ENCODE measurements at regions not wholly inside any gene's neighbourhood (a gene's known extent, or its start where the extent isn't known, plus 50 kb on each side); places are given as distances from the start of the nearest gene placed in this dataset.
A peak's percentile ranks its signal among the peaks of the same experiment; 100 is the strongest.
"Not testable (repeated sequence)": the region's sequence is repeated elsewhere in the genome, so short reads cannot be mapped to it uniquely, and the experiment has no call there.

- not testable (repeated sequence) for DNase-seq
These were observed 111.8 kb downstream of the SRGAP2 start for GRCh38 chr1:206314951-206315636.

- not testable (repeated sequence) for DNase-seq
These were observed 113.6 kb downstream of the SRGAP2 start for GRCh38 chr1:206316901-206317300.

DNA sequence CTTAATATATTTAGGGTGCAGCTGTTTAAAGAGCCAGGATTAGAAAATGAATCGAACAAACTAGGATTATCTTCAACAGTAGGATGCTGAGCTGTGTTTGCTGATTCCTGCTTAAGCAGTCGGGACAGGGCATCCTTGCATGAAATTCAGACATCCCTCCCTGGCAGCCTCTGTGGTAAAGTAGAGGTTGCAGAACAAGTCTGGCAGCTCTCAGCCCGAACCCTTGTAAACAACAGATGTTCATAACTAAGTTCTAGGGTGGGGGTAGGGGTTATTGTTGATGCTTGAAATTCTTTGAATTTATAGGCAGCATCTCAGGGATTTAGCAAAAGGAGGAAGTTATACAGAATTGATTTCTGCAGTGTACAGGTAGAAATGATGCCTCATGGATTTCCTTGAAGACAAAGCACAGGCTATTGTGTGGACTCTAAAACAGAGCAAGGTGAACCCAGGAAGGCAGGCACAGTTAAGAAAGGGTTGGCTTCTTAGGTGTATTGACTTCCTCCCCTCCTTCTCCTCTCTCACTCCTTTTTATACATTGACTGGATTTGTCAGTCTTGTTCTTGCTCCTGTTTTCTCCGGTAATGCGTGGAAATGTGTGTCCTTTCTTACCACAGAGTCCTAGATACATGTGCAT is 114.7 kb downstream of the SRGAP2 start:
- not testable (repeated sequence) for DNase-seq

DNA sequence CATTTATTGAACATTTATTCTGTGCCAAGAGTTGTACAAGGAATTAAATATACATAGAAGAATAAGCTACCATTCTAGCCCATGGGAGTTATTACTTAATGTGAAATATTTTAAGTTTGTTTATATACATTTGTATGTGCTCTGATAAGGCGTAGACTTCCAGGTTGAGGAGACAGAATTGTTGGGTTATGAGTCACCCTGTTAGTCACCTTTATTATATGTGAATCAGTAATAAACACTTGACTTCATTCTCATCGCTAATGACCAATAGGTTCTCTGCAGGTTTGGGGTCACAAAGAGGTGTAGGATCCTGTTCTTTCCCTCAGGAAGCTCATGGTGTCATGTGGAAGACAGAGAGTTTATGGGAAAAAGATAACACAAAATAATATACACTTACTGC is 116.9 kb downstream of the SRGAP2 start:
- not testable (repeated sequence) for DNase-seq

GRCh38 chr1:206326159-206326939 is 123.0 kb downstream of the SRGAP2 start:
- DNase-seq, result not testable (repeated sequence)

DNA sequence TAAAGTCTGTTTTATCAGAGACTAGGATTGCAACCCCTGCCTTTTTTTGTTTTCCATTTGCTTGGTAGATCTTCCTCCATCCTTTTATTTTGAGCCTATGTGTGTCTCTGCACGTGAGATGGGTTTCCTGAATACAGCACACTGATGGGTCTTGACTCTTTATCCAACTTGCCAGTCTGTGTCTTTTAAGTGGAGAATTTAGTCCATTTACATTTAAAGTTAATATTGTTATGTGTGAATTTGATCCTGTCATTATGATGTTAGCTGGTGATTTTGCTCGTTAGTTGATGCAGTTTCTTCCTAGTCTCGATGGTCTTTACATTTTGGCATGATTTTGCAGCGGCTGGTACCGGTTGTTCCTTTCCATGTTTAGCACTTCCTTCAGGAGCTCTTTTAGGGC is 128.3 kb downstream of the SRGAP2 start:
- not testable (repeated sequence) for DNase-seq

DNA sequence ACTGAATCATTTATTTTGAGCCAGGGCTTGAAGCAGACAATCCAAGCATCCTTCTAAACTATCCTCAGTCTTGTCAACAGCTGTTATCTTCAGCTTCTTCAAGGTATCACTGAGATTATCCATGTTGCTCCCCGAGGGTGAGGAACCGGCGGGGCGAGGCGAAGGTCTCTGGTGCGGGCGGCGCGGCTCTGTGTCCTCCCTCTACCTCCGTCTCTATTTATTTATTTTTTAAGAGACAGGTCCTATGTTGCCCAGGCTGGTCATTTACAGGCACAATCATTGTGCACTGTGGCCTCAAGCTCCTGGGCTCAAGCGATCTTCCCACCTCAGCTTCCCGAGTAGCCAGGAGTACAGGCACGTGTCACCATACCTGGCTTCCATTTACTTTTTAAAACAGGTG is 130.0 kb downstream of the SRGAP2 start:
- not testable (repeated sequence) for DNase-seq

DNA sequence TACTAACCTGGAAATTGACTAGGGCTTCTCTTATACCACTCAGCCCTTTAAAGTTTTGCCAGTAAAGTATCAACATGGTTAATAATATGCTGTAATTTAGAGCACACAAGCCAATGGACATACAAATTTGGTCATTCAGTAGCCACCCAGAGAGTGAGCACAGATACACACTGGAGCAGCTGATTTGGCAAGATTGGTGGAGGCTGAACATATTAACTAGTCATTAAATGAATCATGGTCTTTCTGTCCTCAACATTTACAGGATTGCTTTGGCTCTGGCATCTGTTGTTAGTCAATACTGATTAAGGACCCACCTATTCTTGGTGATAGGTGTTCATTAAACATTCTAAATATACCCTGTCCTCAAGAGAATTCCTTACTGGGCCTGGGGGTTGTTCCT is 130.6 kb downstream of the SRGAP2 start:
- DNase-seq, result not testable (repeated sequence)

GRCh38 chr1:206334481-206334880 is 131.1 kb downstream of the SRGAP2 start:
- DNase-seq, result not testable (repeated sequence)

- not testable (repeated sequence) for DNase-seq
These were observed 131.8 kb downstream of the SRGAP2 start for GRCh38 chr1:206335162-206335561.

GRCh38 chr1:206335875-206336846 is 132.8 kb downstream of the SRGAP2 start:
- not testable (repeated sequence) for DNase-seq

GRCh38 chr1:206337024-206337423 is 133.3 kb upstream of the IKBKE start:
- DNase-seq, result not testable (repeated sequence)

GRCh38 chr1:206350493-206351275 is 119.6 kb upstream of the IKBKE start:
- not testable (repeated sequence) for DNase-seq

DNA sequence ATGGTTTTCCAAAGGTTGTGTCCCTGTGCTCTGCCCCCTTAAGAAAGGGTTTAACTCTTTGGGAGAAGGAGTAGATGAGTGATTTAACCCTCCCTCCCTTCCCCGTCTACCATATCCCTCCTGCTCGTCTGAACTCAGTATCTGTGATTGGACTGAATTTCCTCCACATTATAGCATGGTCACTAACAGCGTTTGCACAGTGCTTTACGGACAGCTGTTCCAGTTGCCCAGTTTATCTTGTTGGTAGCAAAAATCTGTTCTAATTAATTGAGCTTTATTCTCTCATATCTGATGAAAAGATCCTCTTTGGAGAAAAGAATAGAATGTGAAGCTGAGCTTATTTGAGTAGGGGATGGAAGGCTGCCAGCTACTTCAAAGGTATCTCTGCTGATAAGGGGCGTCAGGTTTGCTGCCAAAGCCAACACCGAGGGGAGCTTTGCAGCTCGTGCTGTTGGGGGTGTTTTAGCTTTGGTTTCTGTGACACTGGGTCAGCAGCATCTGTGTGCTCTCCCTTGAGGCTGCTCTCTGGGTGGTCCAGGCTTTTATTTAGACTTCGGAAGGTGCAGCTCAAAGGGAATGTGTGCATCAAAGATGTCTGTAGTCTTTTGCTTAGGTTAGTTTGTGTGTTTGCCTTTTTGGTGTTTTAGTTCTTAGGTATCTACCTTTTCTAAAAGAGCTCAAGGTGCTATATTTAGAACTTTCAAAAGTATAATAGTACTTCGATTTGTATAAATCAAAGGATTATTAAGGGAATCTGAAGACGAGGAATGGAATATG is 118.8 kb upstream of the IKBKE start:
- DNase-seq, result not testable (repeated sequence)

- DNase-seq, result peak; percentile 31 to 50
These were observed 114.0 kb upstream of the IKBKE start for GRCh38 chr1:206356310-206356709.

- DNase-seq, result not testable (repeated sequence)
These were observed 112.3 kb upstream of the IKBKE start for GRCh38 chr1:206357962-206358361.

GRCh38 chr1:206358771-206359170 is 111.5 kb upstream of the IKBKE start:
- not testable (repeated sequence) for DNase-seq

- DNase-seq, result not testable (repeated sequence)
These were observed 110.9 kb upstream of the IKBKE start for GRCh38 chr1:206359377-206359776.

GRCh38 chr1:206361978-206362543 is 108.2 kb upstream of the IKBKE start:
- not testable (repeated sequence) for DNase-seq

DNA sequence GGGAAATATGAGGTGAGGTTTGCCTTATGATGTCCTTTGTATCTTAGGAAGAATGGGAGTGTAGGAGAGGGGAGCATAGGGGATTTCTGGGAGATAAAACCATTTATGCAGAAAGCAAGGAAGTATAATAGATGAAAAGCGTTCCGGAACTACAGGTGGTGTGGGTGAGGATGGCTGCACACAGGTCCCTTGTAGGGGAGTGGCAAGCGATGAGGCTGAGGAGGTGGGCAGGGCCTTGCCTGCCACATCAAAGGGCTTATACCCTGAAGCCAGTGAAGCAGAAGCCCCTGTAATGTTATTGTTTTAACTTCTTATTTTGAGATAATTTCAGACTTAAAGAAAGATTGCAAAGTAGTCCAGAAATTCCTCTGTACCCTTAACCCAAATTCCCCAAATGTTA is 107.3 kb upstream of the IKBKE start:
- DNase-seq, result not testable (repeated sequence)

All from inflammatory macrophage treated with lipopolysaccharide for 1 hour (primary cell).